ENCODE measurements at regions not wholly inside any gene's neighbourhood (a gene's known extent, or its start where the extent isn't known, plus 50 kb on each side); places are given as distances from the start of the nearest gene placed in this dataset.
"Not testable (repeated sequence)": the region's sequence is repeated elsewhere in the genome, so short reads cannot be mapped to it uniquely, and the experiment has no call there.

GRCh38 chr10:6787718-6788117, 207.6 kb upstream of the PRKCQ start:
- no peaks in the 10 kb centered on the region for H3K36me3 Mint-ChIP-seq (ENCODE audit: low read depth)
- no peak overlapping the region for H3K4me3 Mint-ChIP-seq
- no peaks in the 10 kb centered on the region for H3K9me3 Mint-ChIP-seq
- intact Hi-C loops (cut with micrococcal nuclease): no loop called here
- H3K27me3 Mint-ChIP-seq (ENCODE audit: insufficient read depth): peaks cover 15% of the 10 kb centered on the region
- H3K27ac Mint-ChIP-seq: no peak overlapping the region
- H3K4me1 Mint-ChIP-seq (ENCODE audit: low read depth): no peaks in the 10 kb centered on the region
- DNase-seq (ENCODE audit: low spot score): no peak

GRCh38 chr10:6787091-6787490, 207.0 kb upstream of the PRKCQ start:
- Mint-ChIP-seq H3K9me3 (no peaks in the 10 kb centered on the region), H3K4me3 (no peak overlapping the region), H3K36me3 (ENCODE audit: low read depth) (no peaks in the 10 kb centered on the region), H3K27me3 (ENCODE audit: insufficient read depth) (peaks cover 15% of the 10 kb centered on the region), H3K4me1 (ENCODE audit: low read depth) (no peaks in the 10 kb centered on the region), H3K27ac (no peak overlapping the region)
- DNase-seq (ENCODE audit: low spot score): no peak
- intact Hi-C loops (cut with micrococcal nuclease): no loop called here

- intact Hi-C loops (cut with micrococcal nuclease): no loop called here
- DNase-seq (ENCODE audit: low spot score): no peak
- Mint-ChIP-seq H3K4me3 (no peak overlapping the region), H3K9me3 (no peaks in the 10 kb centered on the region), H3K27me3 (ENCODE audit: insufficient read depth) (peaks cover 15% of the 10 kb centered on the region), H3K27ac (no peak overlapping the region), H3K4me1 (ENCODE audit: low read depth) (no peaks in the 10 kb centered on the region), H3K36me3 (ENCODE audit: low read depth) (no peaks in the 10 kb centered on the region)
Observed at GRCh38 chr10:6786579-6787031, 206.5 kb upstream of the PRKCQ start.

GRCh38 chr10:6784429-6784828, 204.4 kb upstream of the PRKCQ start:
- H3K27me3 Mint-ChIP-seq (ENCODE audit: insufficient read depth): peaks cover 12% of the 10 kb centered on the region
- DNase-seq (ENCODE audit: low spot score); H3K36me3 Mint-ChIP-seq (ENCODE audit: low read depth); H3K4me1 Mint-ChIP-seq (ENCODE audit: low read depth); H3K4me3 Mint-ChIP-seq; intact Hi-C loops (cut with micrococcal nuclease); H3K9me3 Mint-ChIP-seq; H3K27ac Mint-ChIP-seq: not testable (repeated sequence)

- peaks cover 12% of the 10 kb centered on the region for H3K27me3 Mint-ChIP-seq (ENCODE audit: insufficient read depth)
- no peak overlapping the region for H3K27ac Mint-ChIP-seq
- H3K9me3 Mint-ChIP-seq: no peaks in the 10 kb centered on the region
- no peaks in the 10 kb centered on the region for H3K36me3 Mint-ChIP-seq (ENCODE audit: low read depth)
- no peaks in the 10 kb centered on the region for H3K4me1 Mint-ChIP-seq (ENCODE audit: low read depth)
- intact Hi-C loops (cut with micrococcal nuclease): no loop called here
- H3K4me3 Mint-ChIP-seq: no peak overlapping the region
- DNase-seq (ENCODE audit: low spot score): no peak
Observed at GRCh38 chr10:6783471-6783870, 203.4 kb upstream of the PRKCQ start.

- DNase-seq (ENCODE audit: low spot score): no peak
- Mint-ChIP-seq H3K4me3 (no peak overlapping the region), H3K27ac (no peak overlapping the region), H3K9me3 (no peaks in the 10 kb centered on the region), H3K4me1 (ENCODE audit: low read depth) (no peaks in the 10 kb centered on the region), H3K36me3 (ENCODE audit: low read depth) (no peaks in the 10 kb centered on the region), H3K27me3 (ENCODE audit: insufficient read depth) (peaks cover 19% of the 10 kb centered on the region)
- intact Hi-C loops (cut with micrococcal nuclease): no loop called here
Observed at GRCh38 chr10:6782378-6782777, 202.3 kb upstream of the PRKCQ start.

- no peak for DNase-seq (ENCODE audit: low spot score)
- Mint-ChIP-seq H3K36me3 (ENCODE audit: low read depth) (no peaks in the 10 kb centered on the region), H3K9me3 (no peaks in the 10 kb centered on the region), H3K4me1 (ENCODE audit: low read depth) (no peaks in the 10 kb centered on the region), H3K27me3 (ENCODE audit: insufficient read depth) (peaks cover 24% of the 10 kb centered on the region), H3K4me3 (no peak overlapping the region), H3K27ac (no peak overlapping the region)
- intact Hi-C loops (cut with micrococcal nuclease): no loop called here
Observed at GRCh38 chr10:6781133-6781770, 201.2 kb upstream of the PRKCQ start.

GRCh38 chr10:6780008-6780677, 200.1 kb upstream of the PRKCQ start:
- no peaks in the 10 kb centered on the region for H3K4me1 Mint-ChIP-seq (ENCODE audit: low read depth)
- H3K27ac Mint-ChIP-seq: no peak overlapping the region
- no peaks in the 10 kb centered on the region for H3K36me3 Mint-ChIP-seq (ENCODE audit: low read depth)
- H3K27me3 Mint-ChIP-seq (ENCODE audit: insufficient read depth): peaks cover 28% of the 10 kb centered on the region
- no peak for DNase-seq (ENCODE audit: low spot score)
- no peaks in the 10 kb centered on the region for H3K9me3 Mint-ChIP-seq
- intact Hi-C loops (cut with micrococcal nuclease): no loop called here
- H3K4me3 Mint-ChIP-seq: no peak overlapping the region

GRCh38 chr10:6778992-6779701, 199.1 kb upstream of the PRKCQ start:
- H3K36me3 Mint-ChIP-seq (ENCODE audit: low read depth): no peaks in the 10 kb centered on the region

GRCh38 chr10:6776170-6776569, 196.1 kb upstream of the PRKCQ start:
- intact Hi-C loops (cut with micrococcal nuclease): no loop called here
- Mint-ChIP-seq H3K4me3 (no peak overlapping the region), H3K27me3 (ENCODE audit: insufficient read depth) (peaks cover 25% of the 10 kb centered on the region), H3K4me1 (ENCODE audit: low read depth) (no peaks in the 10 kb centered on the region), H3K9me3 (no peaks in the 10 kb centered on the region), H3K27ac (no peak overlapping the region), H3K36me3 (ENCODE audit: low read depth) (no peaks in the 10 kb centered on the region)
- no peak for DNase-seq (ENCODE audit: low spot score)

More at GRCh38 chr10:6778992-6779701, 199.1 kb upstream of the PRKCQ start:
- peaks cover 30% of the 10 kb centered on the region for H3K27me3 Mint-ChIP-seq (ENCODE audit: insufficient read depth)
- no peak overlapping the region for H3K4me3 Mint-ChIP-seq
- H3K27ac Mint-ChIP-seq: no peak overlapping the region
- no peaks in the 10 kb centered on the region for H3K4me1 Mint-ChIP-seq (ENCODE audit: low read depth)
- DNase-seq (ENCODE audit: low spot score): no peak
- intact Hi-C loops (cut with micrococcal nuclease): no loop called here
- H3K9me3 Mint-ChIP-seq: no peaks in the 10 kb centered on the region

GRCh38 chr10:6774406-6774805, 194.3 kb upstream of the PRKCQ start:
- Mint-ChIP-seq H3K9me3 (peaks cover 4% of the 10 kb centered on the region), H3K4me1 (ENCODE audit: low read depth) (no peaks in the 10 kb centered on the region), H3K27me3 (ENCODE audit: insufficient read depth) (peaks cover 27% of the 10 kb centered on the region), H3K27ac (no peak overlapping the region), H3K36me3 (ENCODE audit: low read depth) (no peaks in the 10 kb centered on the region), H3K4me3 (no peak overlapping the region)
- intact Hi-C loops (cut with micrococcal nuclease): no loop called here
- DNase-seq (ENCODE audit: low spot score): no peak

GRCh38 chr10:6771331-6771730, 191.3 kb upstream of the PRKCQ start:
- no peak for DNase-seq (ENCODE audit: low spot score)
- H3K27me3 Mint-ChIP-seq (ENCODE audit: insufficient read depth): peaks cover 21% of the 10 kb centered on the region
- no peak overlapping the region for H3K27ac Mint-ChIP-seq
- H3K9me3 Mint-ChIP-seq: peaks cover 4% of the 10 kb centered on the region
- no peak overlapping the region for H3K4me3 Mint-ChIP-seq
- intact Hi-C loops (cut with micrococcal nuclease): no loop called here
- no peaks in the 10 kb centered on the region for H3K36me3 Mint-ChIP-seq (ENCODE audit: low read depth)
- no peaks in the 10 kb centered on the region for H3K4me1 Mint-ChIP-seq (ENCODE audit: low read depth)

GRCh38 chr10:6770846-6771245, 190.8 kb upstream of the PRKCQ start:
- no peak for DNase-seq (ENCODE audit: low spot score)
- intact Hi-C loops (cut with micrococcal nuclease): no loop called here
- Mint-ChIP-seq H3K4me3 (no peak overlapping the region), H3K36me3 (ENCODE audit: low read depth) (no peaks in the 10 kb centered on the region), H3K27me3 (ENCODE audit: insufficient read depth) (peaks cover 23% of the 10 kb centered on the region), H3K4me1 (ENCODE audit: low read depth) (no peaks in the 10 kb centered on the region), H3K9me3 (peaks cover 4% of the 10 kb centered on the region), H3K27ac (no peak overlapping the region)

Measured in activated T-helper 1 cell treated with anti-CD3 and anti-CD28 coated beads, Interleukin-12 subunit alpha, Interleukin-12 subunit beta, Interleukin-2, Interleukin-4 antibody, amounts not matched to agents 30 ng/mL and 10 ng/mL and 1 ng/mL, durations not matched to agents 14 hours and 24 hours and 36 hours (primary cell).